Adrenal gland (tissue), 9 donors: ENCODE measurements at regions not wholly inside any gene's neighbourhood (a gene's known extent, or its start where the extent isn't known, plus 50 kb on each side); places are given as distances from the start of the nearest gene placed in this dataset.

Experiments used
- DNase-seq, 7 donors: peaks; one replicate each; pipeline ENCODE4 v3.0.0-alpha.2; 2019 to 2020
- H3K27ac ChIP-seq, 5 donors: fragments of 200-600 bp; sonication (generic) in 4 of 5; 1 replicate in 3 of 5; 2 replicates in 2 of 5; pipeline versions ENCODE4 v1.5.1 to v1.8.0; 2016 to 2020; ENCODE audit warnings: mild to moderate bottlenecking in 1 of 5
- H3K27me3 ChIP-seq: fragments of 200-600 bp; 2 replicates; pipeline ENCODE4 v1.8.0; 2021
- H3K36me3 ChIP-seq, 2 donors: fragments of 200-600 bp; replicated peaks in 1 of 2; 1 replicate in 1 of 2; 2 replicates in 1 of 2; pipeline versions ENCODE4 v1.5.1 to v1.8.0; 2018 to 2022
- H3K4me1 ChIP-seq, 2 donors: fragments of 200-600 bp; replicated peaks in 1 of 2; 1 replicate in 1 of 2; 2 replicates in 1 of 2; pipeline versions ENCODE4 v1.5.1 to v1.8.0; 2018 to 2021
- H3K4me3 ChIP-seq, 4 donors: fragments of 200-600 bp; sonication (generic) in 3 of 4; one replicate each; pipeline ENCODE4 v1.5.1; 2016 to 2018
- H3K9me3 ChIP-seq, 3 donors: fragments of 200-600 bp; sonication (generic) in 1 of 3; replicated peaks in 1 of 3; 1 replicate in 2 of 3; 2 replicates in 1 of 3; pipeline versions ENCODE4 v1.5.1 to v1.8.0; 2016 to 2021
- POLR2A ChIP-seq, 2 donors: fragments of 450-650 bp; IDR thresholded peaks; one replicate each; pipeline ENCODE4 v1.6.1; 2017; ENCODE audit warnings: antibody characterized with exemption in 2 of 2, mild to moderate bottlenecking in 2 of 2, moderate library complexity in 1 of 2
- WGBS, 4 donors: extraction: QIAGEN DNeasy Blood & Tissue Kit in 2 of 4; methylation state at CpG; one replicate each; pipeline versions ENCODE4 v1.1.5 to v1.1.7; 2013 to 2017; 5-methylcytosine and 5-hydroxymethylcytosine counted together
- intact Hi-C, 2 donors: fragments of 100-400 bp; cut with DNase I; formaldehyde crosslinking; loops; one replicate each; pipeline versions ENCODE4 v1.14.1 to v1.15.0; 2022 to 2023
- TF ChIP-seq, protein P1 (sequence below), 6 experiments: fragments of 450-650 bp in 4 of 6; fragments of 200-600 bp in 2 of 6; sonication (generic) in 1 of 6; IDR thresholded peaks; 1 replicate in 5 of 6; 2 replicates in 1 of 6; pipeline versions ENCODE4 v1.5.1 to v1.8.0; 2016 to 2021; ENCODE audit warnings: antibody characterized with exemption in 6 of 6, mild to moderate bottlenecking in 2 of 6, moderate library complexity in 1 of 6
- donor health status: healthy with polysubstance abuse.
- donor health status: Bipolar disorder and iron deficiency.
- donor health status: DM: yes; HTN: yes; CAD: no.
- donor health status: DM: no; HTN: no; CAD: no.
- donor health status: DM: no; HTN: no; CAD: no.

DNA sequence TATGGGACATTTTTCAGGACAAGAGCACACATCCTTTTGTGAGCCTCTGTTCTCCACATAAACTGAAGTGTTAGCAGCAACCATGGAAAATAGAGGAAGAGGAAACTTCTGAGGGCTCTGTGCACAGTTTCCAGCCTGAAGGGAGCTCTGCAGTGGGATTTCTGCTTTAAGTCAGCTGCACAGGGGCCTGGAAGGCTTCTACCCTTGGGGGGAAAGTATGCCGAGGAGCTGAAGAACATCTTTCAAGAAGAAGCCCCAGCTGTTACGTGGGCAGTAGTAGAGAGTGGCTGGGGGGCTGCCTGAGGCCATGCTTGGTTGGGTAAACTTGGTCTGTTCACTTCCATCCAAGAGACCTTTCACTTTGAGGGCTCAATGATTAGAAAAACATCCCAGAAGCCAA is 82.7 kb upstream of the EED start:
- DNase-seq, result no peak
- Histone ChIP-seq H3K27me3 (no peaks in the 10 kb centered on the region), H3K27ac (peak overlapping the region in 4 of 5 donors; percentile 10 to 73 (median 43)), H3K36me3 (no peaks in the 10 kb centered on the region), H3K9me3 (no peaks in the 10 kb centered on the region), H3K4me3 (no peak overlapping the region), H3K4me1 (peaks cover 0 to 26% of the 10 kb centered on the region in 2 donors)
- 68 to 71% (median 70%) methylated on average over 2 of the region's 2 CpGs for WGBS, 4 donors
- intact Hi-C loops, result no loop called here
- TF ChIP-seq POLR2A (IDR thresholded peaks at IDR 0.05), result no peak
- TF ChIP-seq, protein P1, sequence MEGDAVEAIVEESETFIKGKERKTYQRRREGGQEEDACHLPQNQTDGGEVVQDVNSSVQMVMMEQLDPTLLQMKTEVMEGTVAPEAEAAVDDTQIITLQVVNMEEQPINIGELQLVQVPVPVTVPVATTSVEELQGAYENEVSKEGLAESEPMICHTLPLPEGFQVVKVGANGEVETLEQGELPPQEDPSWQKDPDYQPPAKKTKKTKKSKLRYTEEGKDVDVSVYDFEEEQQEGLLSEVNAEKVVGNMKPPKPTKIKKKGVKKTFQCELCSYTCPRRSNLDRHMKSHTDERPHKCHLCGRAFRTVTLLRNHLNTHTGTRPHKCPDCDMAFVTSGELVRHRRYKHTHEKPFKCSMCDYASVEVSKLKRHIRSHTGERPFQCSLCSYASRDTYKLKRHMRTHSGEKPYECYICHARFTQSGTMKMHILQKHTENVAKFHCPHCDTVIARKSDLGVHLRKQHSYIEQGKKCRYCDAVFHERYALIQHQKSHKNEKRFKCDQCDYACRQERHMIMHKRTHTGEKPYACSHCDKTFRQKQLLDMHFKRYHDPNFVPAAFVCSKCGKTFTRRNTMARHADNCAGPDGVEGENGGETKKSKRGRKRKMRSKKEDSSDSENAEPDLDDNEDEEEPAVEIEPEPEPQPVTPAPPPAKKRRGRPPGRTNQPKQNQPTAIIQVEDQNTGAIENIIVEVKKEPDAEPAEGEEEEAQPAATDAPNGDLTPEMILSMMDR (IDR thresholded peaks at IDR 0.05), result no peak

DNA sequence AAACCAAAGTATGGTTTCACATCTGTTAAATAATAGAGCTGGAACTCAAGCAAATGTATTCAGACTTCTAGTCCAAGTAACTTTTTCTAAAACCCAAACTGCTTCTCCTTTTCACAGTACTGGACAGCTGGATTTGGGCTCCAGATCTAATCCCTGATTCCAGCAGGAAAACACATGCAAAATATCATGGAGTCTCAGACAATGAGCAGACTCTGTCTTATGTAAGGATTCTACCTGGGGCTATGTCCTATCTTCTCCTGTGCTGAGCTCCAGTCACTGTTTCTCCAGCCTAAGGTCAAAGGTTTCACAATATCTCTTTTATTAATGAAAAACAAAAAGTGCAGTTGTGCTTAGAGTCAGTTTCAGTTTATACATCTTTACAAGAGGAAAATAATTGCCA is 83.2 kb upstream of the EED start:
- H3K4me1 ChIP-seq, result peaks cover 0 to 26% of the 10 kb centered on the region in 2 donors
- TF ChIP-seq POLR2A (IDR thresholded peaks at IDR 0.05), result no peak
- TF ChIP-seq, protein P1 (IDR thresholded peaks at IDR 0.05), result no peak

DNA sequence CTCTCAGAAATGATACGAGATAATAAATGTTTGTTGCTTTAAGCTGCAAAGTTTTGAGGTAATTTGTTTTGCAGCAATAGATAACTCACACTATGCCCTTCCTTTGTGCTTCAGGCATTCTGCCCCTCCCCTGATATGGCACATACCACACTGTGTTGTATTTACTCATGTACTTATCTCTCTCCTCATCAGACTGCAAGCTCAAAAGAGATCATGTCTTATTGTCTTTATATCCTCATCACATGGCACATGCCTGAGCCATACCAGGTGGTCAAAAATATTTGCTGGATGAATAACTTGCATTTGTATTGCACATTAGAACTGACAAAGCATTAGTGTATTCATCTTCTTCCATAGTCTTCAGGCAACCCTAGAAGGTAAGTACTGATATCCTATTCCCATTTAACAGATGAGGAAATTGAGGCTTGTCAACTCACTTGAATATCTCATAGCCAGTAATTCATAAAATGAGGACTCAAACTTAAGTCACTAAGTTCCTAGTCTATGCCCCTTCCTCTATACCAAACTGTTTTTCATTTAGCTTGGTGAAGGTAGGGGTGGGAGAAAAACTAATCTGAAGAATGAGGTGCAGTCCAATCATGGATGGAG is 83.9 kb upstream of the EED start:
- H3K4me1 ChIP-seq, result peaks cover 0 to 26% of the 10 kb centered on the region in 2 donors
- no peaks in the 10 kb centered on the region for H3K9me3 ChIP-seq
- TF ChIP-seq, protein P1 (IDR thresholded peaks at IDR 0.05), result no peak
- TF ChIP-seq POLR2A (IDR thresholded peaks at IDR 0.05), result no peak
- H3K36me3 ChIP-seq, result no peaks in the 10 kb centered on the region
- no peak for DNase-seq
- intact Hi-C loops, result no loop called here
- H3K4me3 ChIP-seq, result no peak overlapping the region
- H3K27me3 ChIP-seq, result no peaks in the 10 kb centered on the region
- peak overlapping the region in 2 of 5 donors; percentile 9 to 73 for H3K27ac ChIP-seq
- WGBS, 4 donors, result 53 to 69% (median 54%) methylated on average over 1 of the region's 1 CpG

More for the DNA sequence above, 83.2 kb upstream of the EED start:
- no peak overlapping the region for H3K4me3 ChIP-seq
- no peaks in the 10 kb centered on the region for H3K9me3 ChIP-seq
- H3K27ac ChIP-seq, result peak overlapping the region in 4 of 5 donors; percentile 9 to 73 (median 16)
- no peaks in the 10 kb centered on the region for H3K27me3 ChIP-seq
- intact Hi-C loops, result no loop called here
- H3K36me3 ChIP-seq, result no peaks in the 10 kb centered on the region
- DNase-seq, result no peak

DNA sequence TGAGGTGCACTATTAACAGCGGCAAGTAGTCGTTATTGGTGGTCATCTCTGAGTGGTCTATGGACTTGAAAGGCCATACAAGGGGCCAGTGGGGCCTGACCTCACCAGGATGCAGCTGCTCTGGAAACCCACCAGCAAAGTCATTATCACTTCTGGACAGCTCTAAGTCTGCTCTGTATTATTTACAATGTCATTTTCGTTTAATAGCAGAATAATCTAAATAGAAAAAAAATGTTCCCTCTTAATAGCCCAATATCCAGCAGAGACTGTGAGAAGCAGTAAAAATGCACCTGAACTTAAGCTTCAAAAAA is 85.0 kb upstream of the EED start:
- DNase-seq, result no peak
- no peak for TF ChIP-seq POLR2A (IDR thresholded peaks at IDR 0.05)
- TF ChIP-seq, protein P1 (IDR thresholded peaks at IDR 0.05), result no peak
- H3K4me1 ChIP-seq, result peaks cover 0 to 26% of the 10 kb centered on the region in 2 donors
- WGBS, 4 donors, result 68 to 81% (median 78%) methylated on average over 3 of the region's 3 CpGs
- intact Hi-C loops, result no loop called here
- no peaks in the 10 kb centered on the region for H3K9me3 ChIP-seq
- no peak overlapping the region for H3K4me3 ChIP-seq
- no peak overlapping the region for H3K27ac ChIP-seq
- H3K36me3 ChIP-seq, result no peaks in the 10 kb centered on the region
- H3K27me3 ChIP-seq, result no peaks in the 10 kb centered on the region
